Testis (tissue), 2 donors: ENCODE measurements at regions not wholly inside any gene's neighbourhood (a gene's known extent, or its start where the extent isn't known, plus 50 kb on each side); places are given as distances from the start of the nearest gene placed in this dataset.
"Not testable (repeated sequence)": the region's sequence is repeated elsewhere in the genome, so short reads cannot be mapped to it uniquely, and the experiment has no call there.

Experiments used
- DNase-seq: peaks from one replicate; pipeline ENCODE4 v3.0.0-alpha.2; 2019
- H3K27ac ChIP-seq, 2 donors: fragments of 200-600 bp; sonication (generic); one replicate each; pipeline ENCODE4 v1.5.1; 2019
- H3K27me3 ChIP-seq: fragments of 200-600 bp; sonication (generic); one replicate; pipeline ENCODE4 v1.5.1; 2019
- H3K36me3 ChIP-seq: fragments of 200-600 bp; sonication (generic); one replicate; pipeline ENCODE4 v1.5.1; 2017; ENCODE audit warnings: low read depth; ENCODE audit errors: missing control alignments
- H3K4me1 ChIP-seq: fragments of 200-600 bp; sonication (generic); one replicate; pipeline ENCODE4 v1.5.1; 2019
- H3K4me3 ChIP-seq, 2 donors: fragments of 200-600 bp; sonication (generic); one replicate each; pipeline ENCODE4 v1.5.1; 2017 to 2019
- H3K9me3 ChIP-seq: fragments of 200-600 bp; sonication (generic); one replicate; pipeline ENCODE4 v1.5.1; 2017
- POLR2A ChIP-seq: fragments of 450-650 bp; IDR thresholded peaks from one replicate; pipeline ENCODE4 v1.6.1; 2017; ENCODE audit warnings: antibody characterized with exemption, mild to moderate bottlenecking, moderate library complexity
- WGBS, 2 donors: methylation state at CpG; one replicate each; pipeline ENCODE4 v1.1.5; 2018; 5-methylcytosine and 5-hydroxymethylcytosine counted together
- intact Hi-C: fragments of 100-400 bp; cut with DNase I; formaldehyde crosslinking; loops from one replicate; pipeline ENCODE4 v1.15.1; 2023; ENCODE audit warnings: low total_unique reads
- TF ChIP-seq, protein P1 (sequence below), 3 experiments: fragments of 450-650 bp in 2 of 3; fragments of 200-600 bp in 1 of 3; sonication (generic) in 1 of 3; IDR thresholded peaks; one replicate each; pipeline ENCODE4 v1.5.1; 2016 to 2019; ENCODE audit warnings: antibody characterized with exemption in 3 of 3, mild to moderate bottlenecking in 2 of 3, moderate library complexity in 1 of 3

GRCh38 chr6:67933278-67933677 is 701.8 kb upstream of the ADGRB3 start:
- Histone ChIP-seq H3K9me3 (no peaks in the 10 kb centered on the region), H3K4me1 (no peaks in the 10 kb centered on the region), H3K27ac (no peak overlapping the region), H3K27me3 (no peaks in the 10 kb centered on the region), H3K4me3 (no peak overlapping the region), H3K36me3 (no peaks in the 10 kb centered on the region)
- TF ChIP-seq, protein P1, sequence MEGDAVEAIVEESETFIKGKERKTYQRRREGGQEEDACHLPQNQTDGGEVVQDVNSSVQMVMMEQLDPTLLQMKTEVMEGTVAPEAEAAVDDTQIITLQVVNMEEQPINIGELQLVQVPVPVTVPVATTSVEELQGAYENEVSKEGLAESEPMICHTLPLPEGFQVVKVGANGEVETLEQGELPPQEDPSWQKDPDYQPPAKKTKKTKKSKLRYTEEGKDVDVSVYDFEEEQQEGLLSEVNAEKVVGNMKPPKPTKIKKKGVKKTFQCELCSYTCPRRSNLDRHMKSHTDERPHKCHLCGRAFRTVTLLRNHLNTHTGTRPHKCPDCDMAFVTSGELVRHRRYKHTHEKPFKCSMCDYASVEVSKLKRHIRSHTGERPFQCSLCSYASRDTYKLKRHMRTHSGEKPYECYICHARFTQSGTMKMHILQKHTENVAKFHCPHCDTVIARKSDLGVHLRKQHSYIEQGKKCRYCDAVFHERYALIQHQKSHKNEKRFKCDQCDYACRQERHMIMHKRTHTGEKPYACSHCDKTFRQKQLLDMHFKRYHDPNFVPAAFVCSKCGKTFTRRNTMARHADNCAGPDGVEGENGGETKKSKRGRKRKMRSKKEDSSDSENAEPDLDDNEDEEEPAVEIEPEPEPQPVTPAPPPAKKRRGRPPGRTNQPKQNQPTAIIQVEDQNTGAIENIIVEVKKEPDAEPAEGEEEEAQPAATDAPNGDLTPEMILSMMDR (IDR thresholded peaks at IDR 0.05) = no peak
- no peak for TF ChIP-seq POLR2A
- intact Hi-C loops = no loop called here
- peak; percentile 15 for DNase-seq
- 65 to 77% methylated on average over 1 of the region's 1 CpG for WGBS, 2 donors

- H3K9me3 ChIP-seq, H3K36me3 ChIP-seq, H3K27me3 ChIP-seq, intact Hi-C loops, H3K4me1 ChIP-seq, H3K27ac ChIP-seq, H3K4me3 ChIP-seq, DNase-seq: not testable (repeated sequence)
- 80 to 81% methylated on average over 2 of the region's 3 CpGs for WGBS, 2 donors
These were observed 712.5 kb upstream of the ADGRB3 start for GRCh38 chr6:67922588-67922987.

DNA sequence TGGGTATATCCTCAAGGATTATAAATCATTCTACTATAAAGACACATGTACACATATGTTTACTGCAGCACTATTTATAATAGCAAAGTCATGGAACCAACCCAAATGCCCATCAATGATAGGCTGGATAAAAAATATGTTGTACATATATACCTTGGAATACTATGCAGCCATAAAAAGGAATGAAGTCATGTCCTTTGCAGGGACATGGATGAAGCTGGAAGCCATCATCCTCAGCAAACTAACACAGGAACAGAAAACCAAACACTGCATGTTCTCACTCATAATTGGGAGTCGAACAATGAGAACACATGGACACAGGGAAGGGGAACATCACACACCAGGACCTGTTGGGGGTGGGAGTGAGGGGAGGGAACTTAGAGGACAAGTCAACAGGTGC is 715.0 kb upstream of the ADGRB3 start:
- intact Hi-C loops, H3K4me1 ChIP-seq, H3K27ac ChIP-seq, H3K4me3 ChIP-seq, DNase-seq, H3K27me3 ChIP-seq, H3K9me3 ChIP-seq, H3K36me3 ChIP-seq: not testable (repeated sequence)
- 88 to 93% methylated on average over 1 of the region's 1 CpG for WGBS, 2 donors

DNA sequence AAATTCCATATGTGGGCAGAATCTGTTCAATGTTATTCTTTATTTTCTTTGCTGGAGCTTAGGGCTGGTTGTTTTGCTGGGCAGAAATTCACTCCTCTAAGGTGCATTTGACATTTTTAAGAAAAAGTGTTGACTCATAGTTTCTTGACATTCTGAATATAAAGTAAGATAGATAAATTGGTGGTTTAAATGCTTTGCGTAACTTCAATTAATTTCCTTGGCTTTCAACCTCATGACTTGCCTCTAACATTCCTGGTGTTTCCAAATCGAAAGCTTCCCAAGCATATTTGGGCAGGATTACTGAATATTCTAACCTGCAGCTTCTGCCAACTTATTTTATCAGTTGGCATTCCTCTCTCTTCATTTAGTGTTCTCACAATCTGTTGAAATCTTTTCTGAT is 718.7 kb upstream of the ADGRB3 start:
- H3K4me1 ChIP-seq = no peaks in the 10 kb centered on the region
- intact Hi-C loops = no loop called here
- no peaks in the 10 kb centered on the region for H3K9me3 ChIP-seq
- no peaks in the 10 kb centered on the region for H3K36me3 ChIP-seq
- H3K27ac ChIP-seq = no peak overlapping the region
- H3K27me3 ChIP-seq = no peaks in the 10 kb centered on the region
- 69 to 81% methylated on average over 2 of the region's 2 CpGs for WGBS, 2 donors
- no peak for TF ChIP-seq POLR2A
- TF ChIP-seq, protein P1 (IDR thresholded peaks at IDR 0.05) = no peak
- H3K4me3 ChIP-seq = no peak overlapping the region
- no peak for DNase-seq

DNA sequence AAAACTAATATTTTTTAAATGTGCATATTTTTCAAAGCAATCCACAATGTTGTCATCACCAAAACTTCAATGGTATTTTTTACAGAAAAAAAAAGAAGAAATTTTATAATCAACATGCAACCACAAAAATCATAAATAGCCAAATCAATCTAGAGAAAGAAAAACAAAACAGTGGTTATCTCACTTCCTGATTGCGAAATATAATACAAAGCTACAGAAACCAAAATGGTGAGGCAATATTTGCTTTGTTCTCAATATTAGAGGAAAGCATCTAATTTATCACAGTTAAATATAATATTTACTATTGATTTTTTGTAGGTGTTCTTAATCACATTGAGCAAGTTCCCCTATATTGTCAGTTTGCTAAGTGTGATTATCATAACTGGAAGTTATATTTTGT is 720.7 kb upstream of the ADGRB3 start:
- H3K4me3 ChIP-seq = no peak overlapping the region
- DNase-seq = no peak
- no peaks in the 10 kb centered on the region for H3K4me1 ChIP-seq
- intact Hi-C loops = no loop called here
- no peak overlapping the region for H3K27ac ChIP-seq
- TF ChIP-seq, protein P1 (IDR thresholded peaks at IDR 0.05) = no peak
- no peak for TF ChIP-seq POLR2A
- no peaks in the 10 kb centered on the region for H3K27me3 ChIP-seq
- H3K36me3 ChIP-seq = no peaks in the 10 kb centered on the region
- 42 to 49% methylated on average over 1 of the region's 1 CpG for WGBS, 2 donors
- no peaks in the 10 kb centered on the region for H3K9me3 ChIP-seq

- DNase-seq = no peak
- 89 to 92% methylated on average over 2 of the region's 2 CpGs for WGBS, 2 donors
- Histone ChIP-seq H3K4me1 (no peaks in the 10 kb centered on the region), H3K9me3 (no peaks in the 10 kb centered on the region), H3K4me3 (no peak overlapping the region), H3K27me3 (no peaks in the 10 kb centered on the region), H3K36me3 (no peaks in the 10 kb centered on the region), H3K27ac (no peak overlapping the region)
- intact Hi-C loops = no loop called here
- no peak for TF ChIP-seq POLR2A
- TF ChIP-seq, protein P1 (IDR thresholded peaks at IDR 0.05) = no peak
These were observed 725.7 kb upstream of the ADGRB3 start for GRCh38 chr6:67909354-67909753.
